HepG2 (cell line): ENCODE measurements at regions not wholly inside any gene's neighbourhood (a gene's known extent, or its start where the extent isn't known, plus 50 kb on each side); places are given as distances from the start of the nearest gene placed in this dataset.

ENCODE experiments used
- ATAC-seq: fragments of 200-7000 bp; cut with Tn5 transposase; 3 replicates; pipeline ENCODE4 v1.9.1; 2020; ENCODE audit warnings: mild to moderate bottlenecking, moderate library complexity
- BruUV-seq: library from RNA; stranded (reverse); fragments of 400-500 nt; replicated peaks from 2 replicates; lab custom pipeline; 2021; lab: Mats Ljungman, UMichigan
- CTCF ChIA-PET: fragments of 300-600 bp; formaldehyde crosslinking; extraction: SDS; loops from one replicate; lab custom pipeline; 2021; ENCODE audit warnings: low total read pairs, inconsistent platforms, low intra/inter-chr PET ratio; lab: Yijun Ruan, JAX
- POLR2A ChIA-PET: fragments of 350-600 bp; sonication (Branson Sonifier 250); formaldehyde crosslinking; loops from one replicate; lab custom pipeline; 2020; ENCODE audit warnings: antibody characterized with exemption, inconsistent platforms; lab: Yijun Ruan, JAX
- DNase-seq: peaks from one replicate; pipeline ENCODE4 v3.0.0-alpha.2; 2015; ENCODE audit warnings: low spot score
- FAIRE-seq: peaks from 3 replicates; lab custom pipeline; 2011; peaks lifted over from hg19 to GRCh38; lab: Jason Lieb, UNC
- H2AFZ ChIP-seq: one replicate; pipeline ENCODE4 v1.6.1; 2011; ENCODE audit warnings: low read length, inconsistent platforms
- H3K27ac ChIP-seq: fragments of 300-600 bp; 3 replicates; pipeline ENCODE4 v1.8.0; 2011; ENCODE audit warnings: mixed run types, mild to moderate bottlenecking, mixed read lengths, low read length, inconsistent platforms; ENCODE audit not compliant: insufficient read depth; ENCODE audit errors: extremely low read length
- H3K27me3 ChIP-seq, 2 experiments: fragments of 200-600 bp in 1 of 2; 2 replicates in 1 of 2; 3 replicates in 1 of 2; pipeline versions ENCODE4 v1.6.0 to v1.8.0; 2011; ENCODE audit warnings: low read length in 2 of 2, mild to moderate bottlenecking in 2 of 2, moderate library complexity in 2 of 2, inconsistent platforms in 1 of 2; ENCODE audit not compliant: insufficient read depth in 2 of 2, control insufficient read depth in 1 of 2
- H3K36me3 ChIP-seq, 2 experiments: fragments of 200-600 bp in 1 of 2; replicated peaks in 1 of 2; 2 replicates in 1 of 2; 3 replicates in 1 of 2; pipeline versions ENCODE4 v1.5.1 to v1.8.0; 2011; ENCODE audit warnings: low read length in 2 of 2, inconsistent platforms in 1 of 2; ENCODE audit not compliant: insufficient read depth in 2 of 2, control insufficient read depth in 1 of 2
- H3K4me1 ChIP-seq: 2 replicates; pipeline ENCODE4 v1.5.1; 2012; ENCODE audit warnings: low read length, inconsistent platforms; ENCODE audit not compliant: insufficient read depth
- H3K4me2 ChIP-seq: 2 replicates; pipeline ENCODE4 v1.6.0; 2011; ENCODE audit warnings: low read depth, low read length, inconsistent platforms
- H3K4me3 ChIP-seq, 3 experiments: fragments of 200-600 bp in 1 of 3; sonication (generic), shearing (Covaris generic) in 1 of 3; replicated peaks in 1 of 3; 2 replicates each; pipeline ENCODE4 v1.5.1; 2011 to 2016; ENCODE audit warnings: low read length in 3 of 3, inconsistent platforms in 2 of 3, low read depth in 2 of 3, mild to moderate bottlenecking in 2 of 3, control low read depth in 1 of 3, mixed read lengths in 1 of 3; ENCODE audit not compliant: insufficient read depth in 1 of 3
- H3K79me2 ChIP-seq: one replicate; pipeline ENCODE4 v1.6.1; 2011; ENCODE audit warnings: low read length, inconsistent platforms; ENCODE audit not compliant: insufficient read depth
- H3K9ac ChIP-seq: 2 replicates; pipeline ENCODE4 v1.6.0; 2011; ENCODE audit warnings: mild to moderate bottlenecking, low read depth, low read length, inconsistent platforms; ENCODE audit not compliant: insufficient read depth
- H3K9me3 ChIP-seq: 2 replicates; pipeline ENCODE4 v1.5.1; 2012; ENCODE audit warnings: mild to moderate bottlenecking, low read length
- H4K20me1 ChIP-seq: 2 replicates; pipeline ENCODE4 v1.6.0; 2011; ENCODE audit warnings: inconsistent platforms, mild to moderate bottlenecking, low read length, moderate library complexity; ENCODE audit not compliant: insufficient read depth
- AKAP8 ChIP-seq: sonication (generic); formaldehyde crosslinking; IDR thresholded peaks from 2 replicates; pipeline ENCODE4 v1.5.1; 2020; ENCODE audit warnings: mild to moderate bottlenecking, missing genetic modification reagents
- ATM ChIP-seq: fragments of 450-650 bp; IDR thresholded peaks from 2 replicates; pipeline ENCODE4 v1.7.1; 2017; ENCODE audit warnings: mild to moderate bottlenecking, borderline replicate concordance
- DPF2 ChIP-seq: sonication (generic); formaldehyde crosslinking; IDR thresholded peaks from 2 replicates; pipeline ENCODE4 v1.4.0; 2020; ENCODE audit warnings: mild to moderate bottlenecking, low read depth, missing genetic modification reagents, borderline replicate concordance
- HOXD1 ChIP-seq: sonication (generic); formaldehyde crosslinking; IDR thresholded peaks from 2 replicates; pipeline ENCODE4 v1.5.0; 2020; ENCODE audit warnings: missing genetic modification reagents
- MBNL3 ChIP-seq: fragments of 250-450 bp; sonication (Bioruptor Pico); conservative IDR thresholded peaks from 2 replicates; pipeline ENCODE4 v1.8.0; 2022; ENCODE audit warnings: mild to moderate bottlenecking, inconsistent platforms
- MTF1 ChIP-seq: sonication (generic); formaldehyde crosslinking; IDR thresholded peaks from 2 replicates; pipeline ENCODE4 v1.5.0; 2020; ENCODE audit warnings: missing genetic modification reagents
- NFE2L2 ChIP-seq: fragments of 150-350 bp; IDR thresholded peaks from 2 replicates; pipeline ENCODE4 v1.6.1; 2014; ENCODE audit warnings: low read length
- TRIM24 ChIP-seq: sonication (generic); formaldehyde crosslinking; IDR thresholded peaks from 2 replicates; pipeline ENCODE4 v1.8.0; 2022; ENCODE audit warnings: mild to moderate bottlenecking, missing genetic modification reagents
- ZNF253 ChIP-seq: sonication (generic); formaldehyde crosslinking; IDR thresholded peaks from 2 replicates; pipeline ENCODE4 v1.8.0; 2022; ENCODE audit warnings: mild to moderate bottlenecking, missing genetic modification reagents, borderline replicate concordance
- ZNF570 ChIP-seq: sonication (generic); formaldehyde crosslinking; IDR thresholded peaks from 2 replicates; pipeline ENCODE4 v1.4.0; 2020; ENCODE audit warnings: mild to moderate bottlenecking, missing genetic modification reagents, borderline replicate concordance
- whole genome bisulfite sequencing: methylation state at CpG from one replicate; pipeline ENCODE4 v1.1.6; 2017; ENCODE audit warnings: low lambda C conversion rate; 5-methylcytosine and 5-hydroxymethylcytosine counted together
- in situ Hi-C: cut with HindIII; loops from 2 replicates; pipeline ENCODE4 v1.10.0; 2017; ENCODE audit warnings: low pct_unique_long_range_greater_than_20kb; ENCODE audit not compliant: extremely low pct_ligation_motif_present
- intact Hi-C: fragments of 100-400 bp; cut with micrococcal nuclease; formaldehyde crosslinking; loops from one replicate; pipeline ENCODE4 v1.10.0; 2022; ENCODE audit not compliant: unreplicated experiment
- TF ChIP-seq, protein P1 (sequence below): sonication (generic); formaldehyde crosslinking; IDR thresholded peaks from 2 replicates; pipeline ENCODE4 v1.5.1; 2020; ENCODE audit warnings: mild to moderate bottlenecking, missing genetic modification reagents, borderline replicate concordance
- TF ChIP-seq, protein P2 (sequence below): sonication (generic); formaldehyde crosslinking; IDR thresholded peaks from 2 replicates; pipeline ENCODE4 v1.8.0; 2022; ENCODE audit warnings: missing genetic modification reagents, mild to moderate bottlenecking, moderate library complexity, borderline replicate concordance
- TF ChIP-seq, protein P3 (sequence below): sonication (generic); formaldehyde crosslinking; IDR thresholded peaks from 2 replicates; pipeline ENCODE4 v1.5.0; 2020; ENCODE audit warnings: mild to moderate bottlenecking, missing genetic modification reagents

DNA sequence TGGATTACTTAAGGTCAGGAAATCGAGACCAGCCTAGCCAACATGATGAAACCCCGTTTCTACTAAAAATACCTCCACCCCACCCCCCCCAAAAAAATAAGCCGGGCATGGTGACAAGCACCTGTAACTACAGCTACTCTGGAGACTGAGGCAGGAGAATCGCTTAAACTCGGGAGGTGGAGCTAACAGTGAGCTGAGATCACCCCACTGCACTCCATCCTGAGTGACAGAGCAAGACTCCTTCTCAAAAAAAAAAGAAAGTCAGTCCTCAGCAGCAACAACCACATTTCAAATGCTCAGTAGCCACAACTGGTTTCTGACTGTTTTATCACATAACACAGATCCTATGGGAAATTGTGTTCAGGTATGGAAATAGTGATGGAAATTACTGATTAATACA is 135.3 kb downstream of the HFE start:
- Histone ChIP-seq H3K27me3 (no peaks in the 10 kb centered on the region; a peak in 1 of 5 replicates), H3K4me2 (peak overlapping the region; percentile 80), H2AFZ (no peak overlapping the region), H3K79me2 (peaks cover 5% of the 10 kb centered on the region), H3K9me3 (no peaks in the 10 kb centered on the region), H3K4me3 (no peak overlapping the region; a peak in 1 of 6 replicates), H3K27ac (no peak overlapping the region), H4K20me1 (no peaks in the 10 kb centered on the region), H3K4me1 (peaks cover 46% of the 10 kb centered on the region), H3K36me3 (no peaks in the 10 kb centered on the region; a peak in 1 of 5 replicates), H3K9ac (no peak overlapping the region)
- in situ Hi-C loops = no loop called here
- TF ChIP-seq, protein P1, sequence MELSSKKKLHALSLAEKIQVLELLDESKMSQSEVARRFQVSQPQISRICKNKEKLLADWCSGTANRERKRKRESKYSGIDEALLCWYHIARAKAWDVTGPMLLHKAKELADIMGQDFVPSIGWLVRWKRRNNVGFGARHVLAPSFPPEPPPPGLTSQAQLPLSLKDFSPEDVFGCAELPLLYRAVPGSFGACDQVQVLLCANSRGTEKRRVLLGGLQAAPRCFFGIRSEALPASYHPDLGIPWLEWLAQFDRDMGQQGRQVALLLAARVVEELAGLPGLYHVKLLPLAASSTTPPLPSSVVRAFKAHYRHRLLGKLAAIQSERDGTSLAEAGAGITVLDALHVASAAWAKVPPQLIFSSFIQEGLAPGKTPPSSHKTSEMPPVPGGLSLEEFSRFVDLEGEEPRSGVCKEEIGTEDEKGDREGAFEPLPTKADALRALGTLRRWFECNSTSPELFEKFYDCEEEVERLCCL = no peak
- TF ChIP-seq, protein P2, sequence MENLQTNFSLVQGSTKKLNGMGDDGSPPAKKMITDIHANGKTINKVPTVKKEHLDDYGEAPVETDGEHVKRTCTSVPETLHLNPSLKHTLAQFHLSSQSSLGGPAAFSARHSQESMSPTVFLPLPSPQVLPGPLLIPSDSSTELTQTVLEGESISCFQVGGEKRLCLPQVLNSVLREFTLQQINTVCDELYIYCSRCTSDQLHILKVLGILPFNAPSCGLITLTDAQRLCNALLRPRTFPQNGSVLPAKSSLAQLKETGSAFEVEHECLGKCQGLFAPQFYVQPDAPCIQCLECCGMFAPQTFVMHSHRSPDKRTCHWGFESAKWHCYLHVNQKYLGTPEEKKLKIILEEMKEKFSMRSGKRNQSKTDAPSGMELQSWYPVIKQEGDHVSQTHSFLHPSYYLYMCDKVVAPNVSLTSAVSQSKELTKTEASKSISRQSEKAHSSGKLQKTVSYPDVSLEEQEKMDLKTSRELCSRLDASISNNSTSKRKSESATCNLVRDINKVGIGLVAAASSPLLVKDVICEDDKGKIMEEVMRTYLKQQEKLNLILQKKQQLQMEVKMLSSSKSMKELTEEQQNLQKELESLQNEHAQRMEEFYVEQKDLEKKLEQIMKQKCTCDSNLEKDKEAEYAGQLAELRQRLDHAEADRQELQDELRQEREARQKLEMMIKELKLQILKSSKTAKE = no peak
- no peak for TF ChIP-seq AKAP8
- TF ChIP-seq MBNL3 (CRISPR knock-in tag) = no peak
- no peak for TF ChIP-seq MTF1 (CRISPR knock-in tag)
- no peak for TF ChIP-seq HOXD1
- TF ChIP-seq ATM = no peak
- no peak for TF ChIP-seq NFE2L2
- TF ChIP-seq ZNF570 (CRISPR knock-in tag) = no peak
- no peak for TF ChIP-seq DPF2 (CRISPR knock-in tag)
- TF ChIP-seq TRIM24 (CRISPR knock-in tag) = no peak
- TF ChIP-seq, protein P3, sequence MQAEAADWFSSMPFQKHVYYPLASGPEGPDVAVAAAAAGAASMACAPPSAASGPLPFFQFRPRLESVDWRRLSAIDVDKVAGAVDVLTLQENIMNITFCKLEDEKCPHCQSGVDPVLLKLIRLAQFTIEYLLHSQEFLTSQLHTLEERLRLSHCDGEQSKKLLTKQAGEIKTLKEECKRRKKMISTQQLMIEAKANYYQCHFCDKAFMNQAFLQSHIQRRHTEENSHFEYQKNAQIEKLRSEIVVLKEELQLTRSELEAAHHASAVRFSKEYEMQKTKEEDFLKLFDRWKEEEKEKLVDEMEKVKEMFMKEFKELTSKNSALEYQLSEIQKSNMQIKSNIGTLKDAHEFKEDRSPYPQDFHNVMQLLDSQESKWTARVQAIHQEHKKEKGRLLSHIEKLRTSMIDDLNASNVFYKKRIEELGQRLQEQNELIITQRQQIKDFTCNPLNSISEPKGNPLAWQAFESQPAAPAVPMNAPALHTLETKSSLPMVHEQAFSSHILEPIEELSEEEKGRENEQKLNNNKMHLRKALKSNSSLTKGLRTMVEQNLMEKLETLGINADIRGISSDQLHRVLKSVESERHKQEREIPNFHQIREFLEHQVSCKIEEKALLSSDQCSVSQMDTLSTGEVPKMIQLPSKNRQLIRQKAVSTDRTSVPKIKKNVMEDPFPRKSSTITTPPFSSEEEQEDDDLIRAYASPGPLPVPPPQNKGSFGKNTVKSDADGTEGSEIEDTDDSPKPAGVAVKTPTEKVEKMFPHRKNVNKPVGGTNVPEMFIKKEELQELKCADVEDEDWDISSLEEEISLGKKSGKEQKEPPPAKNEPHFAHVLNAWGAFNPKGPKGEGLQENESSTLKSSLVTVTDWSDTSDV (CRISPR knock-in tag) = no peak
- TF ChIP-seq ZNF253 (CRISPR knock-in tag) = no peak
- ATAC-seq = no peak
- 37% methylated on average over 5 of the region's 5 CpGs for WGBS
- ChIA-PET CTCF (no interaction called here), POLR2A (interaction anchor here (1.0 to 3.3 kb wide), 10 partner anchors 12 to 1587 kb away, joined by 3 to 17 read pairs (median 9); a partner anchor contains a TSS)
- intact Hi-C loops = no loop called here
- no peak for DNase-seq
- FAIRE-seq = no peak
- no TSS peak for BruUV-seq
